ENCODE measurements at regions not wholly inside any gene's neighbourhood (a gene's known extent, or its start where the extent isn't known, plus 50 kb on each side); places are given as distances from the start of the nearest gene placed in this dataset.

GRCh38 chr22:48268293-48268692, 1505.8 kb downstream of the TBC1D22A start:
- Mint-ChIP-seq H3K4me3 (no peak overlapping the region), H3K36me3 (ENCODE audit: low read depth) (no peaks in the 10 kb centered on the region), H3K4me1 (no peaks in the 10 kb centered on the region), H3K9me3 (no peaks in the 10 kb centered on the region), H3K27me3 (ENCODE audit: low read depth) (peaks cover 37% of the 10 kb centered on the region), H3K27ac (no peak overlapping the region)
- TF ChIP-seq, protein P1, sequence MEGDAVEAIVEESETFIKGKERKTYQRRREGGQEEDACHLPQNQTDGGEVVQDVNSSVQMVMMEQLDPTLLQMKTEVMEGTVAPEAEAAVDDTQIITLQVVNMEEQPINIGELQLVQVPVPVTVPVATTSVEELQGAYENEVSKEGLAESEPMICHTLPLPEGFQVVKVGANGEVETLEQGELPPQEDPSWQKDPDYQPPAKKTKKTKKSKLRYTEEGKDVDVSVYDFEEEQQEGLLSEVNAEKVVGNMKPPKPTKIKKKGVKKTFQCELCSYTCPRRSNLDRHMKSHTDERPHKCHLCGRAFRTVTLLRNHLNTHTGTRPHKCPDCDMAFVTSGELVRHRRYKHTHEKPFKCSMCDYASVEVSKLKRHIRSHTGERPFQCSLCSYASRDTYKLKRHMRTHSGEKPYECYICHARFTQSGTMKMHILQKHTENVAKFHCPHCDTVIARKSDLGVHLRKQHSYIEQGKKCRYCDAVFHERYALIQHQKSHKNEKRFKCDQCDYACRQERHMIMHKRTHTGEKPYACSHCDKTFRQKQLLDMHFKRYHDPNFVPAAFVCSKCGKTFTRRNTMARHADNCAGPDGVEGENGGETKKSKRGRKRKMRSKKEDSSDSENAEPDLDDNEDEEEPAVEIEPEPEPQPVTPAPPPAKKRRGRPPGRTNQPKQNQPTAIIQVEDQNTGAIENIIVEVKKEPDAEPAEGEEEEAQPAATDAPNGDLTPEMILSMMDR (IDR thresholded peaks at IDR 0.05; ENCODE audit: unreplicated experiment in 3 of 3), result no peak

- Mint-ChIP-seq H3K4me1 (no peaks in the 10 kb centered on the region), H3K27ac (no peak overlapping the region), H3K36me3 (ENCODE audit: low read depth) (no peaks in the 10 kb centered on the region), H3K4me3 (no peak overlapping the region), H3K9me3 (no peaks in the 10 kb centered on the region), H3K27me3 (ENCODE audit: low read depth) (peaks cover 39% of the 10 kb centered on the region)
- TF ChIP-seq, protein P1 (IDR thresholded peaks at IDR 0.05; ENCODE audit: unreplicated experiment in 3 of 3), result no peak
Observed at GRCh38 chr22:48267681-48268080, 1505.2 kb downstream of the TBC1D22A start.

- TF ChIP-seq, protein P1 (IDR thresholded peaks at IDR 0.05; ENCODE audit: unreplicated experiment in 3 of 3), result no peak
- Mint-ChIP-seq H3K27ac (no peak overlapping the region), H3K9me3 (no peaks in the 10 kb centered on the region), H3K27me3 (ENCODE audit: low read depth) (peaks cover 40% of the 10 kb centered on the region), H3K4me3 (no peak overlapping the region), H3K36me3 (ENCODE audit: low read depth) (no peaks in the 10 kb centered on the region), H3K4me1 (no peaks in the 10 kb centered on the region)
Observed at GRCh38 chr22:48265000-48265625, 1502.7 kb downstream of the TBC1D22A start.

- TF ChIP-seq, protein P1 (IDR thresholded peaks at IDR 0.05; ENCODE audit: unreplicated experiment in 3 of 3), result no peak
- no peak overlapping the region for H3K4me3 Mint-ChIP-seq
- H3K36me3 Mint-ChIP-seq (ENCODE audit: low read depth), result no peaks in the 10 kb centered on the region
- H3K27ac Mint-ChIP-seq, result no peak overlapping the region
- H3K27me3 Mint-ChIP-seq (ENCODE audit: low read depth), result peaks cover 46% of the 10 kb centered on the region
- H3K9me3 Mint-ChIP-seq, result no peaks in the 10 kb centered on the region
- H3K4me1 Mint-ChIP-seq, result peaks cover under 1% of the 10 kb centered on the region
Observed at GRCh38 chr22:48264586-48264985, 1502.1 kb downstream of the TBC1D22A start.

GRCh38 chr22:48263791-48264351, 1501.4 kb downstream of the TBC1D22A start:
- no peak overlapping the region for H3K4me3 Mint-ChIP-seq
- peaks cover 45% of the 10 kb centered on the region for H3K27me3 Mint-ChIP-seq (ENCODE audit: low read depth)
- H3K36me3 Mint-ChIP-seq (ENCODE audit: low read depth), result no peaks in the 10 kb centered on the region
- no peak overlapping the region for H3K27ac Mint-ChIP-seq
- TF ChIP-seq, protein P1 (IDR thresholded peaks at IDR 0.05; ENCODE audit: unreplicated experiment in 3 of 3), result no peak
- peaks cover 5% of the 10 kb centered on the region for H3K4me1 Mint-ChIP-seq
- no peaks in the 10 kb centered on the region for H3K9me3 Mint-ChIP-seq

DNA sequence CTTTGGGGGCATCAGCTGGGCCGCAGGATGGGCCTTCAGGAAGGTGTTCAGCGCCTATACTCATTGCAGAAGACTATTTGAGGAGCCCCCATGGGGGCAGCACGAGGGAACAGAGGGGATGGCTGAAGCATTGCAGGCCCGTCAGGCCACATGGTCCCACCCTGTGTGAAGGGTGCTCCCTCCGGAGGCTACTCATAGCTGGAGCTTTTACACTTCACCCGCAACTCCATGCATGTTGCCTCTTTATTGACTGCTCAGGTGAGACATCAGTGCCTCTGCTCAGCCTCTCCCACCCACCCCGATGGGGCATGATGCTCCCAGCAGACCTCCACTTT, 1500.9 kb downstream of the TBC1D22A start:
- no peaks in the 10 kb centered on the region for H3K36me3 Mint-ChIP-seq (ENCODE audit: low read depth)
- H3K27ac Mint-ChIP-seq, result no peak overlapping the region
- H3K4me1 Mint-ChIP-seq, result peaks cover 5% of the 10 kb centered on the region
- H3K4me3 Mint-ChIP-seq, result no peak overlapping the region
- TF ChIP-seq, protein P1 (IDR thresholded peaks at IDR 0.05; ENCODE audit: unreplicated experiment in 3 of 3), result no peak
- H3K9me3 Mint-ChIP-seq, result no peaks in the 10 kb centered on the region
- H3K27me3 Mint-ChIP-seq (ENCODE audit: low read depth), result peaks cover 48% of the 10 kb centered on the region

All from nephron (organoid).